NOMO-1 (cell line): ENCODE measurements at regions not wholly inside any gene's neighbourhood (a gene's known extent, or its start where the extent isn't known, plus 50 kb on each side); places are given as distances from the start of the nearest gene placed in this dataset.

Source experiments
- DNase-seq, 2 experiments: peaks; one replicate each; lab custom pipeline; 2025; ENCODE audit not compliant: unreplicated experiment in 2 of 2; lab: John Stamatoyannopoulos, UW

DNA sequence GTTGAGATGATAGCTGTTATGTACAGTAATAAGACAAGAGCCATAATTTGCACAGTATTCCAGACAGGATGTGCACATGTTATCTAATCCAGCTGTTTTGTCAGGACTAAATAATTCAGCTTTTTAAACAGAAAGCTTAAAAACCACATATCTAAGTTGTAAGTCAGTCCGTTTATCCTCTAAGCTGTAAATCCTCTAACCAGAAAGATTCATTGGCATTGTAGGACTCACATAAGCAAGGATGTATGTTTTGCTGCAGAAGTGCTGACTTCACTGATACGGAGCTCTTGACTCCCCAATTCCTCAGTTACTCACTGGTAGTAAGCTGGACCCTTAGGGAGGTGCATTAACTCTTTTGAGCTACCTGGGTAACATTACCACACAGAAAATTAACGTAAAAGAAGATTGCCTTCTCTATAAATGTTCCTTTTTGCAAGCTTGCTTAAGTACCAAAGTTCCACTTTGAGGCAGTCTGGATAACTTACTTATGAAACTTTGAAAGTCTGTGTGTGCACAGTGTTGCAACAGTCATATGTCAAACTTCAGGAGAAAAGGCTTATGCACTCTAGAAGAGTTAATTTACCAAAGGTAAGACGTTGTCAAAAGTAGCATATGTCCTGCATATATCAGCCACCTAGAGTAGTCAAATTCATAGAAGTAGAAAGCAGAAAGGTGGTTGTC, 58.3 kb upstream of the MAGEB2 start:
- no peak for DNase-seq

- DNase-seq, result no peak
These were observed 54.3 kb upstream of the MAGEB2 start for GRCh38 chrX:30161043-30161442.
